Non-pigmented ciliary epithelial cell (primary cell): ENCODE measurements at regions not wholly inside any gene's neighbourhood (a gene's known extent, or its start where the extent isn't known, plus 50 kb on each side); places are given as distances from the start of the nearest gene placed in this dataset.

ENCODE experiments used
- DNase-seq: peaks from one replicate; pipeline ENCODE4 v3.0.0-alpha.2; 2010; ENCODE audit warnings: low read depth

- DNase-seq: no peak
Observed at GRCh38 chr3:56896357-56896756, 94.6 kb upstream of the ARHGEF3 start.

GRCh38 chr3:56894881-56895431 is 93.2 kb upstream of the ARHGEF3 start:
- DNase-seq: peak; percentile 40

- DNase-seq: no peak
Observed at GRCh38 chr3:56890448-56891091, 88.8 kb upstream of the ARHGEF3 start.

GRCh38 chr3:56889131-56889530 is 87.4 kb upstream of the ARHGEF3 start:
- no peak for DNase-seq

DNA sequence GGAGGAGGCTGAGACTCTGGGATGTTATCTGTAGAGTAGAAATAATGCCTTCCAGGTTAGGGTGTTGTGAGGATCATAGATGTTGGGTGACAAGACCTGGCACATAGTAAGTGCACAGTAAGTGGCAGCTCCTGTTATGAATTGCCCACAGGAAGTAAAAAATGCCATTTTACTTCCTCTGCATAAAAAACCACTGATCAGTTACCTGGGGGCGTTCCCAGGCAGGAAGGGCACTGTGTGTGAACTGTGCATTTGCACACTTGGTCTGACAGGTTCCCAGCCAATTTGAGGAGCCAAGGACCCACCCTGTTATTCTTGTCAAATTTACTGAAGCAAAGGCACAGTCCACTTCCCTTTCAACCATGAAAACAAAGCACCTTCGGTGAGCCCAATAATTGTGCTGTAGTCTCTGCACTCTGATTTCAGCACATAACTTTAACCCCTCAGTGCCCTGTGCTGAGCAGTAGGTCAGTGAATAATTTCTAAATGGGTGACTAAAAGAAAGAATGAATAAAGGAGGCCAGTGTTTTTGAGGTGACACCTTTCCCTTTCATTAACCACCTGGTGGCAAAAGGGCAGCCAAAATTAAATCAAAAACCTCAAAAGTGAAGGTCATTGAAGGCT is 85.8 kb upstream of the ARHGEF3 start:
- no peak for DNase-seq

DNA sequence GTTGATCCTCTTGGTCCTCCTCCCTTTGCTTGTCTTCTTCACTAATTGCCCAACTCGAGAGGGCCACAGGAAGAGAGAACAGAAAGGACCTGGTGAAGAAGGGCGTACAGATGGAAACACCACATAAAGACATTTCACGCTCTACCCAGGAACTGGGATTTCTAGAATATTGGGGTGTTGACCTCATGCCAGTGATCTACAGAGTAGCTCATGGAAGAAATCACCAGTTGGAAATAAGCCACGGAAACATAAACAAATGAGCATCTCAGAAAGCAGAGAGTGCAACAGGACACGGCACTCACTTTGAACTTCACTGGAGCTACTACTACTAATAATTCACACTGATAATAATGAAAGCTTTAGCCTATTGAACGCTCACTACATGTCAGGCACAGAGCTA is 84.6 kb upstream of the ARHGEF3 start:
- no peak for DNase-seq

GRCh38 chr3:56885879-56886278 is 84.1 kb upstream of the ARHGEF3 start:
- DNase-seq: no peak

- no peak for DNase-seq
Observed at GRCh38 chr3:56885453-56885852, 83.7 kb upstream of the ARHGEF3 start.

DNA sequence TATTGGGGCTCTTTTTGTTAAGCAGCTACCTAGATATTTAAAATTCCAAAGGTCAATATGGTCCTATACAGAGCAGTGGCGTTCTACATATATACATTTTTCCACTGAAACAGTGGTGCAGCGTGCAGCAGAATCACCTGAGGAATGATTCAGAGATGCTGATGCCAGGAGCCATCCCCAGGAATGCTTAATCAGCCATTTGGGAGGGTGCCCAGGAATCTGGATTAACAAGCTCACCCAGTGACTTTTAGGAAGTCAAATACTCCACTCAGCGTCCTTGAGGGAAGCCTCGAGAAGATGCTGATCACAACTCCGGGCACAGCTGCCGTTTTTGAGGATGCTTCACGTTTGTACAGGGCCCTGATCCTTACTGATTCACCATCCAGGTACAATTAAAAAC is 82.6 kb upstream of the ARHGEF3 start:
- DNase-seq: no peak

GRCh38 chr3:56883828-56884227 is 82.1 kb upstream of the ARHGEF3 start:
- DNase-seq: no peak

DNA sequence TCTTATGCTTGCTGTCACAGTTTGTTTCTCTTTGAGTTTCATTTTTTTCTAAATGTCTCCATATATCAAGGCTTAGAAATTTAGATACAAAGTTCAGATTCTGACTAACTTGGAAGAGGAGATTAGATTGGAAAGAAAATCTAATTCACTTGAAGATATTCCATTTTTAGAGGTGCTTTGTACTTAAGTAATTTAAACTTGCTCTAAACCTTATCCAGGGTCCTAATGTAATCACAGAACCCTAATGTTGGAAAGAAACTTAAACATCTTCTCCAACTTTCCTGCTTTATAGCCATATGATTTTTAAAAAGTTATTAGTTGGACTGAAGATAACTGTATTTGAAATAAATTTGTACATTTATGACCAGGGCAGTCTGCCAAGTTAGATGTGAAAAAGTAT is 81.1 kb upstream of the ARHGEF3 start:
- DNase-seq: no peak

GRCh38 chr3:56881841-56882240 is 80.1 kb upstream of the ARHGEF3 start:
- no peak for DNase-seq

DNA sequence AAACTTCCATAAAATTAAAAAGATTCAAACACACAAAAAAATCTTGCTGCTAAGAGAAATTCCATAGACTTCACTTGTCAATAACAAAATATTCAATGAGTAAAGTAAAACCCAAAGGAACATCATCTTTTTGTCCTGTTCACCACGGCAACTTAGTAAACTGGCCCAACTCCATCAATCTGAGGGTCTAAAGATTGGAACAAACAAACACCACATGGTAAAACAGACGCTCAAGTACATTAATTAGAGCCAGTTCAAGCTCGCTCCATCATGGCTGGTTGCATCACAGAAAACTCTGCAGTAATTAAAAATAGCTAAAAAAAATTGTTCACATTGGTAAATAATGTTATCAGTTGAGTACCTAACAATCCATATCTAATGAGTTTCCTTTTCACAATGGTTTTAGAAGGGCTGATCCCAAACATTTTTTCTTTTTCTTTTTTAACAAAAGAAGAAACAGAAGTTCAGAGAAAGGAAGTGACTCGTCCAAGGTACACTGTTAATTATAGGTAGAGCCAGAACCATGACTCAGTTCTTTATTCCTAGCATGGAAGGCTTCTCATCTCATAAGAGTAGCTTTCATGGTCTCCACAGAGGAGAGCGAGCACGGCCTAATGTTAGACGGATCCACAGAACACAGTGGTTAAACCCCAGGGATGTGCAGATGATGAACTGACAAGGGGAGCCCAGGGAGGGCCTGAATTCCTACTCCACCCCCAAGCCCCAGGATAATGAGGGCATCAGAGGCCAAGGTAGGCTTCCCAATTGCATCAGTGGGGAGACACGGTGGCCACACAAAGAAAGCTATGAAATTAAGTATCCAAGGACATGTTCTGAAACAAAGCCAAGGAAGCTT is 79.2 kb upstream of the ARHGEF3 start:
- no peak for DNase-seq

DNA sequence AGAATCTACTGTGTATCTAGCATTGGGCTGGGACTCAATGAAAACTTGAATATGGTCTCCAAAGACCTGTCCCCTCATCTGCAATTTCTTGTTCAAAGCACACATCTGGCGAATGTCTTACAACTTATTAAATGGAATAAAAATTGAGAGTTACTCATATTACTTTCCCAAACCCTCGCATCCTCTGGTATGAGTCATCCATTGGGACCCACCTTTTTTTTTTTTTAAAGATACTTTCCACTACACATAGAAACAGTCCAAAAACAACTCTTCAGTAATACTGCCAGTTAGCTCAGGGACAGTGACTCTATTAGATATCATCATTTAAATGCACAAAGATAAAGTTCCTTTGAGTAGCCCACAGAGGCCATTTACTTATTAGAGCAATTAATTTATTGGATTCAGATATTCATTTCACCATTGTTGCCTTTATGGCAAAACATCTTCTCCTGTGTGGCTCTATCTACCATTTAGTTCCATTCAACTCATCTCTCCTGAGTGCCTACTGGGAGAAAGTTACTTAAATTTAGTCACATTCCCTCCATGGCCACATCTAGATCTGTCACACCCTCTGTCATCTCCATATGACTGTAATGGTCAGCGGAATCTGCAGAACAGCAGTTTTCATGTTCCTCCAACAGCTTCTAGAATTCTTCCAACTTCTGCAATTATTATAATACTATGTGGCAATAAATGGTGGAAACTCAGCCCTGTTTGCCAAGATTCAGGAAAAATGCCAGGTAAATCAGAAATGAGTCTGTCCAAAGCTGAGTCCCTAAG is 77.9 kb upstream of the ARHGEF3 start:
- DNase-seq: no peak

GRCh38 chr3:56878074-56878473 is 76.3 kb upstream of the ARHGEF3 start:
- no peak for DNase-seq

GRCh38 chr3:56876916-56877315 is 75.2 kb upstream of the ARHGEF3 start:
- no peak for DNase-seq

DNA sequence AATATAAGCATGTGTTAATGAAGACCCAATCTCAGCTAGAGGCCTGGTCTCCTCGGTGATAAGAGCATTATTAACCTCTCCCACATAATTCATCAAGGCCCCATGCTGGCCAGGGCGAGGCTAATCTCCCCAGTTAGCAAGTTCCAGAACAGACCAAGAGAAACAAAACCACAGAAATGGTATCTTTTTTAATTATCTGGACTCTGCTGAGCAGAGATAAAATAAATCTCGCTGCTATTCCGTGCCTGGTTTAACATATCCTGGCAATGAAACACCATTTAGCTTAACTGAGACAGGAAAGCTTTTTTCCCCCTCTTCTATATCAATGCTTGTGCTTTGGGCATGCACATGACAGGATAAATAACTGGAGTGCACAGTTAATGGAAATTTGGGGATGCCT is 72.5 kb upstream of the ARHGEF3 start:
- DNase-seq: no peak

DNA sequence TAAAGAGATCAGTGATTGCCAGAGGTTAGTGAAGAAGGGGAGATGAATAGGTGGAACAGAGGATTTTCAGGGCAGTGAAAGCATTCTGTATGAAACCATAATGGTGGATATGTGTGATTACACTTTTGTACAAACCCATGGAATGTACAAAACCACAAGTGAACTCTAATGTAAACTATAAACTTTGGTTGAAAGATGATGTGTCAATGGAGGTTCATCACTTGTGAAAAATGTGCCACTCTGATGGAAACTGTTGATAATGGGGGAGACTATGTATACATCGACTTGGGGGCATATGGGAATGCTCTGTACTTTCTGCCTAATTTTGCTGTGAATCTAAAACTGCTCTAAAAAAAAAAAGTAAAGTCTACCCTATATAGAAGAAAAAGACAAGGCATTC is 68.7 kb upstream of the ARHGEF3 start:
- no peak for DNase-seq

- DNase-seq: peak; percentile 63
Observed at GRCh38 chr3:56869157-56869889, 67.6 kb upstream of the ARHGEF3 start.

GRCh38 chr3:56868706-56869105 is 67.0 kb upstream of the ARHGEF3 start:
- no peak for DNase-seq

- no peak for DNase-seq
Observed at GRCh38 chr3:56867671-56868070, 65.9 kb upstream of the ARHGEF3 start.
